Superior temporal gyrus (tissue), 1 donor: ENCODE measurements at regions not wholly inside any gene's neighbourhood (a gene's known extent, or its start where the extent isn't known, plus 50 kb on each side); places are given as distances from the start of the nearest gene placed in this dataset.

ENCODE experiments used
- DNase-seq: peaks from one replicate; pipeline ENCODE4 v3.0.0-alpha.2; 2016; ENCODE audit errors: extremely low spot score

DNA sequence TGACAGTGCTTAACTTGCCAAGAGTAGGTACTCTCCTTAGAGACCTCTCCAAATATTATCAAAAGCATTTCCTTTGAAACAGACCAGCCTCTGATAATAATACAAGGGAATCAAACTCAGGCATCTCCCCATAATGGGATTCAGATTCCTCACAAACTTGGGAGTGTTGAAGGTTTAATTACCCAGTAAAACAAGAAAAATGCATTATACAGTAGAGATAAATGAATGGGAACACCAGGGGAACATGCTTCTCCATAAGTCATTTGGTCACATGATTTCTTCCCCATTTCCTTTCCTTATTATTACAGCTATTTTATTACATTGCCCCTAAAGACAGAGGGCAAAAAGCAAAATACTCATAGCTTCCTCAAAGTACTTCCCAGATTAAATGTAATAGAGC lies 325.0 kb upstream of the CDIN1 start:
- no peak for DNase-seq

GRCh38 chr15:36256404-36256807 lies 323.0 kb upstream of the CDIN1 start:
- no peak for DNase-seq

GRCh38 chr15:36263666-36264065 lies 315.8 kb upstream of the CDIN1 start:
- no peak for DNase-seq

DNA sequence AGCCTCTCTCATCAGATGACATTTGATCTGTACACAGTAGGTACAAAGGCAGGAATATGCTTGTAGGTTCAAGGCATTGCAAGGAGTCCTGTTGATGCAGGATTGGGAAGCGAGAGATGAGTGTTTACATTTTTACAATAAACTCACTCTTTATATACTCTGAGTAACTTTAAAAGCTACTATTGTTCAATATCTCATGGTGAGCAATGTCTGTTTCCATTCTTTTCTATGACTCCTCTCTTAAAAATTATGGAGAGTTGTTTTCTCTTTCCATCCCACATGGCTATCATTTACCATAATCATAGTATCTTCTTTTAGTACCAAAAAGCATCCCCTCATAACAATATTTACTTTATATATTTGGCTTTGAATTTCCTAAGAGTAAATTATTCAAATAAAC lies 314.0 kb upstream of the CDIN1 start:
- no peak for DNase-seq

DNA sequence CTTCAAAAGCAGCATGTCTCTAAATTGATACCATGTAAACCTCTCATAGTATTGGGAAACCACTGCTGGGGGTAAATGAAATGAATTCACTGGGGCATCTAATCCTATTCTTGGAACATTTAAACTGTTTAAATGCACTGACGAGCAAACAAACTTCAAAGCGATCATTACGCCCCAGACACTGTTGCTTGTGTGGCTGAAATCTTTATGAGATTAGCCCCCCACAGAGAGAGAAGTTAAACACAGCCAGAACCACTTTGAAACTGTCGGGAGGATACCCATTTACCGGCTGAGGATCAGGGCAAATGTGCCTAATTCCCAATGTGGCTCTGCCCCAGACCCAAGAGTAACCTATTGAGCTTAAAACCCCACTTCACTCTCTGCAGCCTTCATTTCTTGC lies 308.4 kb upstream of the CDIN1 start:
- DNase-seq: no peak

DNA sequence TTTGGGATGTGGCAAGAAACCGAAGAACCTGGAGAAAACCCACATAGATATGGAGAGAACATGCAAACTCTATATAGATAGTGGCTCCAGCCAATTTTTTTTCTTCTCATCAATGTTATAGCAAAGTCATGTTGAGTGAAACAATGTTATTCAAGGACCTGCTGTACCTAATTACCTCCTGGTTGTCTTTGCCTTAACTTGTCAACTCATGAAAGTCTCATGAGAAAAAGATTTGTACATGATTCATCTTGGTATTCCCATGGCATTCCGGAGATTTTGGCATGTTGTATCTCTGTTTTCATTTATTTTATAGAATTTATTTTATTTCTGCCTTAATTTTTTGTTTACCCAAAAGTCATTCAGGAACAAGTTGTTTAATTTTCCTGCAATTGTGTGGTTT lies 303.8 kb upstream of the CDIN1 start:
- DNase-seq: no peak

DNA sequence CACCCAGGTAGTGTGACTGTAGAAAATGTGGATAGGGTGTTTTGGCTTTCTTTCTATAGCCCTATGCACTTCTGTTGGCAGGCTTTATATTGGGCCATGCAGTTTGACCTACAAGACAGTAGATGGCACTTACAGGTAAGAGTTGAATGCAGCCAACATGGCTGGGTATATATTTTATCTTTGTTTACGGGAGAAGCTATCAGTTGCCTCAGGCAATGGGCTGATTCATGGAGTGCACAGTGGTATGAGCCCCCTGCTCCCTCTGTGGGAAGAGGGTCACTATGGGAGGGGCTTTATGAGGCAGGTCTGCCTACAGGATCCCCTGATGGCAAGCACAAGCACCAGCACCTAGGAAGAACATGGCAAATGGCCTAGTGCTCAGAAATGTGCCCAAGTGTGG lies 301.2 kb upstream of the CDIN1 start:
- no peak for DNase-seq

DNA sequence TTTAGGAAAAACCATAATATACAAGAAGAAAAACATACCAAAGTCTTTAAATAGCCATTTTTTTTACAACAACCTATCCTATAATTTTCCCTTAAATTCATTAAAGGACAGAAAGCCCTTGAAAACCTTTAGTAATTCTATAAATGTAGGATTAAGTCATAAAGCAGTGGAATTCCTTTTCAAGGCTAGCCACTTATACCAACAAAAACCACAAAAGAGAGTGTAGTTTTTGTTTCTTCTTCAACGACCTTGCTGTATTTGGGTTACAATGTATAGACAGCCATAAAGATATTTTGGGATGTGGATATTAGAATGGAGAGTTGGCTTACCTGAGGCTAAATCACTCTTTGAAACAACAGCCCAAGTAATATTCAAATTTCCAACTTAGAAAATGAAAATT lies 296.6 kb upstream of the CDIN1 start:
- DNase-seq: no peak

DNA sequence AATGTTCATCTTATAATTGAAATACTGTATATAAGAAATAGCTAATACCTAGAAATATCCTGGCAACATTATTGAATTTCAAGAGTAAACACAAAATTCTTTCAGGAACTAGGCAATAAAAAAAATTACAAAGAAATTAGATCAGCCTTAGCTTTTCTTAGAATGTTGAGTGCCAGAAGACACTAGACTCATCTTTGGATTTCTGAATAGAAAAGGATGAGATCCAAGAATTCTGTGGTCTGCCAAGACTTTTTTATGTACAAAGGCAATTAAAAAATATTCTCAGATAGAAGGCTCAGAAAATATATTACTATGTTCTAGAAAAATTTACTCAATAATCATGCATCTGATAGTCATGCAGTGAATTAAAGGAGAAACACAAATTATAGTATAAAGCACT lies 294.5 kb upstream of the CDIN1 start:
- DNase-seq: no peak

DNA sequence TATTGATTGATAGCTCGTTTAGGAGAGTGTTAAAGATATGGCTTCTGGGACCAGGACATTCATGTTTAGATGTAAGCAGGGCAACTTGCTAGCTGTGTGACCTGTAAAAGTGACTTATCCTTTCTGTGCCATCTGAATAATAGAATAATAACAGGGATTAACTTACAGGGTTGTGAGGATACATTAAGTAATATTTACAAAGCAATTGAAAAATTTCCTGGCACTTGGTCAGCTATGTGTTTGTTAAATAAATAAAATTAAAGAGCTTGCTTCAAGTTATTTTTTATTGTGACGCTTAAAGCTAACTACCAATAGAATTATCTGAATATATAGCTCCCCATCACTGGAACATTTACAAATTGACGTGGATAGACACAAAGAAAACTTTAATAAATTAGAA lies 287.9 kb upstream of the CDIN1 start:
- no peak for DNase-seq

DNA sequence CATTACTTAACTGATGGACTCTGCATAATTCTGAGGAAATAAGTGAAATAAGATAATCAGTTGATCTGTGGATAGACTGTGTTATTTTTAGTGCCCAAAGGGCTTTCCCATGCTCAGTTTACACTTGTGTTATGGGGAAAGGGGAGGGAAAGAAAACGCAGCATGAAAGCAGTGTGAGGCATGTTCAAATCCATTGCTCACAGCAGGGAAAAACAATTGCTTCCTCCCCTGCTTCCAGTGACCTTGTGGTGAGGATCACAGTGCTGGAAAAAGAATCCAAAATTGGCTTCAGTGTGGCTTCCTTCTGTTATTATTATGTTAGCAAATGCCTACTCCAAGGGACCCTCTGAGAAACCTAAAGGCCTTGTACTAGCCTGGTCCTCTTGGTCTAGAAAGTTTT lies 285.1 kb upstream of the CDIN1 start:
- DNase-seq: no peak

- no peak for DNase-seq
Measured at GRCh38 chr15:36301947-36302346, 277.5 kb upstream of the CDIN1 start.

- DNase-seq: no peak
Measured at GRCh38 chr15:36313021-36313420, 266.4 kb upstream of the CDIN1 start.

DNA sequence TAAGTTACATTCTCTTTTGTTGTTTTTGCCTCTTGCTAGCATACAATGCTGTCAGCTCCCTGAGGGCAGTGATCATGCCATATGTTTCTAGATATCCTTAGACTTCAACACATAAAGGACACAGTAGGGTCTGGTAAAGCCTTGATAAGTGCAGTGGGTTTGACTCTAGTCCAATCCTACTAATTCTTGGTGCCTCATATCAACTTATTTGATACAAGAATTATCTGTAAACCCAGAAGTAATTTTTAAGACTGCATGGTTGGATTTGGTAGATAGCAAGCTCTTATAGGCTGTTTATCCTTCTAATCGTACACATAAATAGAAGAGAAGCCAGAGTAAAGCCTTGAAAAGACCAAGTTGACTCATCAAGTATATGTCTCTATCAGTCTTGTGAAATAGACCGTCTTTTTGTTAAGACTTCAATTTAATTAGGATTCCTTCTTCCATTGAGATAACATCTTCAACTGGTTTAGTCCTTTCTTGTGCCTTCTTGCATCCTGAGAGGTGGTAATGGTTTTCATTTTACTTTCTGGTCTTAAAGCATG lies 265.6 kb upstream of the CDIN1 start:
- DNase-seq: no peak

DNA sequence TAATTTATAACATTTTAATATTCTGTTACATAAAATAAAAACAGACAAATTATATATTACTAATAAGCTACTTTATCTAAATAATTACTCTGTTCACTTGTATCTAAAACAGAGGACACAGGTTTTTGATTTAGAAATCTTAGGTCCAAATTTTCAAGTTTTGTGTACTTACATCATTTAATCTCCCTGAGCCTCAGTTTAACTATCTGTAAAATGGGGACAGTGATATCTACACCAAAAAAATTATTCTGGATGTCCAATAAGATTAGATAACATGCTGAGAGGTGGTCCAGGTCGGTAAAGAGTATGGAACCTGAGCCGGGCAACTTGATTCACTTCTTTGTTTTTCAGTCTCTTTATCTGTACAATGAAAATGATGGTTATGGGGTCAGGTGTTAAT lies 263.8 kb upstream of the CDIN1 start:
- no peak for DNase-seq

- DNase-seq: no peak
Measured at GRCh38 chr15:36323615-36324014, 255.8 kb upstream of the CDIN1 start.

GRCh38 chr15:36325206-36325605 lies 254.2 kb upstream of the CDIN1 start:
- DNase-seq: no peak

DNA sequence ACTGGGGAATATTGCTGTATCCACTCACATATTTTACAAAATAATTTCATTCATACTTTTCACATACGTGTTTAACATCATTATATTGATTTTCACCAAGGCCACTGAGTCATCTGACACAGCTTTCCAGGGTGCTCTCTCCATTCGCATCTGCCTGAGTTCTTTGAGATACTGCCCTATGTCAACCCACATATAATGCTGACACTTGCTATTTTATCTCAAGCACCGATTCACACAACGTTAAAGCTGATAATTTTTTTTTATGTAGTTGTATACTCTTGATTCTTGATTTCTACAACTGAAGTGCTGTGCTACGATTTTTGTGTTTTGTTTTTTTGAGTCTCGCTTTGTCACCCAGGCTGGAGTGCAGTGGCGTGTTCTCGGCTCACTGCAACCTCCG lies 249.8 kb upstream of the CDIN1 start:
- DNase-seq: no peak

DNA sequence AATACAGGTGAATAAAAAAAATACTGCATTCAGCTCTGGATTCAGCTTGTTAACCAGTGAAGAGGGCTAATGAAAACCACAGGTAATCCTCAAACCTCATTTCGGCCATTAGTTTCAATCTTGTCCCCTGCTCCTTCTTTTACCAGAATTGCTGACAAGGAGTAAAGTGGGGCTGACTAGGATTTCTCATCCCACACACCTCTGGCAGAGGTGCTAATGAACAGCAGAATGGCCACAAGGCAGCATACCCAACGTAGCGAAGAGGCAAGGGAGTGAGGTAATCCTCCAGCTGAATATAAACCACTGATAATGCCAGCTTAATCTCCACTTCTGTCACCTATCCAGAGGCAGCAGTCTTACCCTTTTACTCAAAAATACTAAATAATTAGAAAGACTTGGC lies 248.8 kb upstream of the CDIN1 start:
- no peak for DNase-seq

- DNase-seq: no peak
Measured at GRCh38 chr15:36331531-36332275, 247.7 kb upstream of the CDIN1 start.

GRCh38 chr15:36332301-36332700 lies 247.1 kb upstream of the CDIN1 start:
- DNase-seq: no peak

GRCh38 chr15:36332896-36333295 lies 246.5 kb upstream of the CDIN1 start:
- DNase-seq: no peak

GRCh38 chr15:36334059-36334458 lies 245.4 kb upstream of the CDIN1 start:
- no peak for DNase-seq

DNA sequence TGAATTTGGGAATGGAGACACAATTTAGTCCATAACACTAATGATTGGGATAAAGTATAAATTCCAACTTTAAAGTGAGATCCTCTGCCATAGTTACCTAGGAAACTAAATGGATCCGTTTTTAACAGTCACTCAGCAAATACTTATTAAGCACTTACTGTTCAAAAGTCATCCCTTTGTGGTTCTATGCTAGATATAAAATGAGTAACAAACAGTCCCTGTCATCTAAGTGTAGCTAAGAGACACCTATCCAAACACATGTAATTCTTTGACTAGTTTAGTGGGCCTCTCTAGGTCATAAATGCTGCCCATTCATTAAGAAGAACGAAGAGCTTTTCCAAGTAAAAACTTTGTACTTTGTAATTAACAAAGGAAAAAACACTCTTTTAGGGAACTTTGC lies 244.2 kb upstream of the CDIN1 start:
- no peak for DNase-seq
